NCI-H526 (cell line): ENCODE measurements at regions not wholly inside any gene's neighbourhood (a gene's known extent, or its start where the extent isn't known, plus 50 kb on each side); places are given as distances from the start of the nearest gene placed in this dataset.
"Not testable (repeated sequence)": the region's sequence is repeated elsewhere in the genome, so short reads cannot be mapped to it uniquely, and the experiment has no call there.

Source experiments
- DNase-seq, 2 experiments: peaks; one replicate each; lab custom pipeline; 2025; lab: John Stamatoyannopoulos, UW

GRCh38 chr6:74044417-74045096 is 348.6 kb downstream of the CD109 start:
- DNase-seq: no peak

- DNase-seq: no peak
Observed at GRCh38 chr6:74041420-74041819, 345.4 kb downstream of the CD109 start.

DNA sequence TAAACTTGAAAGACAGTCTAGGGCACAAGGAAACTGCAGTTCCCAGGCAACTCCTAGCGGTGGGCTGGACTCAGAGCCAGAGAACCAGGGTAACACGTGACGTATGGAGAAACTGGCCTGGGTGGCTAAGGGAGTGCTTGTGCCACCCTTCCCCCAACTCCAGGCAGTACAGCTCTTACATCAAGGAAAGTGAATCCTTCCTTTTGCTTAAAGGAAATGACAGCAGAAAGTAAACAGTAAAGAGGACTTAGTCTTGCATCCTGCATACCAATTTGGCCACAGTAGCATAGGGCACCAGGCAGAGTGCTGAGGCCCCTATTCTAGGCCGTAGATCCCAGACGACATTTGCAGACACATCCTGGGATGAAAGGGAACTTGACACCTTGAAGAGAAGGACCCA is 322.8 kb downstream of the CD109 start:
- no peak for DNase-seq

- no peak for DNase-seq
Observed at GRCh38 chr6:74015427-74015826, 319.4 kb downstream of the CD109 start.

- no peak for DNase-seq
Observed at GRCh38 chr6:74000666-74001490, 304.9 kb downstream of the CD109 start.

DNA sequence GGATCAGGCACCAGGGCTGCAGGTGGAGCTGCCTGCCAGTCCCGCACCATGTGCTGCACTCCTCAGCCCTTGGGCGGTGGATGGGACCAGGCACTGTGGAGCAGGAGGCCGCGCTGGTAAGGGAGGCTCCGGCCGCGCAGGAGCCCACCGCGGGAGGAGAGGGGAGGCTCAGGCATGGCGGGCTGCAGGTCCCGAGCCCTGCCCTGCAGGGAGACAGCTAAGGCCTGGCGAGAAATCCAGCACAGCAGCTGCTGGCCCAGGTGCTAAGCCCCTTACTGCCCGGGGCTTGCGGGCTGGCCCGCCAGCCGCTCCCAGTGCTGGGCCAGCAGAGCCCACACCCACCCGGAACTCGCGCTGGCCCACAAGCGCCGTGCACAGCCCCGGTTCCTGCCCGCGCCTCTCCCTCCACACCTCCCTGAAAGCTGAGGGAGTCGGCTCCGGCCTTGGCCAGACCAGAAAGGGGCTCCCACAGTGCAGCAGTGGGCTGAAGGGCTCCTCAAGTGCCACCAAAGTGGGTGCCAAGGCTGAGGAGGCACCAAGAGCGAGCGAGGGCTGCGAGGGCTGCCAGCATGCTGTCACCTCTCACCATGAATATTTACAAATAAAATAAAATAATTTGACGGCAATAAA is 294.7 kb downstream of the CD109 start:
- not testable (repeated sequence) for DNase-seq

DNA sequence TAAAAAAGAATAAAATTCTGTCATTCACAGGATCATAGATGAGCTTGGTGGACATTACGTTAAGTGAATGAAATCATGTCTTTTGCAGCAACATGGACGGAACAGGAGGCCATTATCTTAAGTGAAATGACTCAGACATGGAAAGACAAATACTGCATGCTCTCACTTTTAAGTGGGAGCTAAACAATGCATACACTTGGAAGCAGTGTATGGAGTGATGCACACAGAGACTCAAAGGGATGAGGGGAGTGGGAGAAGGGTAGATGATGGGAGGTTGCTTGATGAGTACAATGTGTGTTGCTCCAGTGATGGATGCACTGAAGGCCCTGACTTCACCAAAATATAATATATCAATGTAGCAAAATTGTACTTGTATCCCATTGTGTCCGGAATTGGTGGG is 293.4 kb downstream of the CD109 start:
- no peak for DNase-seq

- peak in 1 of 2 experiments; percentile 17 for DNase-seq
Observed at GRCh38 chr6:73985891-73986290, 289.9 kb downstream of the CD109 start.

DNA sequence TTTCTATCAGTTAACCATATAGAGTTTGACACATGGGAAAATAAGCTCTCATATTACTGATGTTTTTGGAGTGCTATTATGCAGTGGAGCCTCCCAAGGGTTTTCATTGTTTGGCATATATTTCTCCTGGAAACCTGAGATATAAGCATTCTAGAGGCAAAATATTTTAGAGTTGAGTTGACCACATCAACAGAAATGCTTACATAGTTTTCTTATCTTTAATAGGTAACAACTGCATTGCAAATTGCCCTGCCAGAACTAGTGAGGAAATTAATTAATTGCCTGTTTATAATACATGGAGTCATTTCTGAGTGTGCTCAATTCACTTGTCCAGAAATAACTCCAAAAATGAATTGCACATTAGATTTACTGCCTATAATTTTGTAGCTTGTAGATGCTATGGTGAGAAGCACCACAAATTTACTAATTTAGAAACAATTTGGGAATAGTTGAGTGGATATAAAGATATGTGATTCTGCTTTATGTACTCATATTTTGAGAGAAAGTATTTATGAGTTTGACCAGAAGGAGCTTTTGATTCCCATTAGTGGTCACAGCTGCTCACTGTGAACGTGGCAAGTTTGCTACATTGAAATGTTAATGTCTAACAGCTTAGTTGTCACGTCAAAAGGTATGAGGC is 288.7 kb downstream of the CD109 start:
- DNase-seq: no peak

DNA sequence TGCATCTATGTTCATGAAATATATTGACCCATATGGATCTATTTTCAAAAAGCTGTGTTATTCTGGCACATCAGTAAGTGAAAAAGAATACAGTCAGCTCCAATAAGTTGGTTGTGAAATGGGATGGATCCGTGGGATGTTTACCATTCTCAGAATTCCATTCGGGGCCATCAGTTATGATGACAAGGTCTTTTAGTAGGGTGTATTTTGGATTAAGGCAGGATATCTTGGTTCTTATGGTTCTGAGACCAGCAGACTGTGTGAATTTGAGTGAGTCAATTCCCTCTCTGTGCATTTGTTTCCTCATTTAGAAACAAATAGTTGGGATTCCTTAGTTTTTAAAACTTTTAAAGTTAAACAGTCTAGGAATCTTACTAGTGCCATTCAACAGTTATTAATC is 287.4 kb downstream of the CD109 start:
- no peak for DNase-seq

GRCh38 chr6:73980096-73980495 is 284.1 kb downstream of the CD109 start:
- no peak for DNase-seq

- no peak for DNase-seq
Observed at GRCh38 chr6:73978330-73978729, 282.3 kb downstream of the CD109 start.

DNA sequence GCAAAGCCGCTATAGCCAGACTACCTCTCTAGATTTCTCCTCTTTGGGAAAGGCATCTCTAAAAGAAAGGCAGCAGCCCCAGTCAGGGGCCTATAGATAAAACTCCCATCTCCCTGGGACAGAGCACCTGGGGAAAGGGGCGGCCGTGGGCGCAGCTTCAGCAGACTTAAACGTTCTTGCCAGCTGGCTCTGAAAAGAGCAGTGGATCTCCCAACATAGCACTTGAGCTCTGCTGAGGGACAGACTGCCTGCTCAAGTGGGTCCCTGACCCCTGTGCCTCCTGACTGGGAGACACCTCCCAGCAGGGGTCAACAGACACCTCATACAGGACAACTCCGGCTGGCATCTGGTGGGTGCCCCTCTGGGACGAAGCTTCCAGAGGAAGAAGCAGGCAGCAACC is 276.5 kb downstream of the CD109 start:
- not testable (repeated sequence) for DNase-seq

GRCh38 chr6:73969971-73970970 is 274.3 kb downstream of the CD109 start:
- DNase-seq: peak; percentile 24 to 66

GRCh38 chr6:73968221-73968757 is 272.3 kb downstream of the CD109 start:
- DNase-seq: no peak

GRCh38 chr6:73965539-73966029 is 269.6 kb downstream of the CD109 start:
- DNase-seq: no peak

- no peak for DNase-seq
Observed at GRCh38 chr6:73964241-73964854, 268.3 kb downstream of the CD109 start.

DNA sequence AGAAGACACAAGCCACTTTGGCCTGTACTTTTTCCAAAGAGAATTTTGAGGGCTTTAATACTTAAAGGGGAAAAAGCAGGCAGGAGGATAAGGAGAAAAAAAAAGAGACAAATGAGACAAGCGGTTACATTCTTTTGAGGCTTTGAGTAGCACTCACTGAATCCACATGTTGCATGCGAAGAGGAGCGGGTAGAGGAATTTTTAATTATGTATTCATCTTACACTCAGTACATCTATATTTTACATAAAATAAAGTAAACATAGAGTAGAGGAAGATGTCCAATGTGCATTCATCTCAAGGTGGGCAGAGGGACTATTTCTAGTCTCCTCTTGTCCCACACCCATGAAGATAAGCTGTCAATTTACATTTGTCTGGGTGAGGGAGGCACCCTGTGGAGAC is 266.9 kb downstream of the CD109 start:
- DNase-seq: no peak

DNA sequence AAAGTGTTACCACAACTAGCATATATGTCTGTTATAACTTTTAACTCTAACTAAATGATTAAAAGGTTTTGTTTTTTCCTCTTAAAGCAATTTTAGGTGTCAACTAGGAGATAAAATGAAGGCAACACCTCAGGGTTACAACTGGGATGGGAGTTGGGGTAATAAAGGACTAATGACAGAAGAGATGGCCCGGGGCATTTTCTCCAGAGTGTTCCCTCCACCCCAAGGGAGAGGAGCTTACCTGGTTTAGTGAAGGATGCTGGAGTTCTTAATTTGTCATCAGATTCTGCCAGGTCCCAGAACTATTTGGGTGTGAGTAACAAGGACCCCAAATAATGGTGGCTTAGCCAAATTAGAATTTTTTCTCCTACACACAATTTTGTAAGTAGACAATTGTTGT is 260.3 kb downstream of the CD109 start:
- DNase-seq: no peak

DNA sequence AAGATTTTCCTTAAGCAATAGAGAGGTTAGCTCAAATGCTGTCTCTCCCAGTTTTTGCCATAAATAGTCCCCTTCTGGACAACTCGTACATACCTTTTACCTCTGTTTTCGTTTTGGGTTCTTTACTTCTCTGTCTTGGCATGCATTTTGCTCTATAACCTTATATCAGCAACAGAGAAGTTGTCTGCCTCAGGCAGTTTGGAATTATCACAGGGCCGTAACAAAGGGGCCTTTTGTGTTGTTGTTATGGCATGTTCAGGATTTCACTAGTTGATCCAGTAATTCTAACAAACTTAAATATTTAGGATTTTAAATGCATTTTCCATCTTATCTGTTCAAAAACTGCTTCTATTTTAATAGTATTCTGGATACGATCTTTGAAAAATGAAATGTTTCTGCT is 259.8 kb downstream of the CD109 start:
- DNase-seq: no peak
